HCT116 (cell line): ENCODE measurements at regions not wholly inside any gene's neighbourhood (a gene's known extent, or its start where the extent isn't known, plus 50 kb on each side); places are given as distances from the start of the nearest gene placed in this dataset.

Experiments
- ATAC-seq: fragments of 200-7000 bp; cut with Tn5 transposase; 2 replicates; pipeline ENCODE4 v1.9.1; 2020; ENCODE audit warnings: mild to moderate bottlenecking, moderate library complexity
- BruUV-seq: library from RNA; stranded (reverse); fragments of 400-500 nt; replicated peaks from 2 replicates; lab custom pipeline; 2021; lab: Mats Ljungman, UMichigan
- CTCF ChIA-PET: fragments of 300-600 bp; sonication (Branson Sonifier 250); formaldehyde crosslinking; loops from one replicate; lab custom pipeline; 2021; ENCODE audit warnings: antibody characterized with exemption; lab: Charles Lee
- POLR2A ChIA-PET: fragments of 300-600, 350-600 bp; sonication (Branson Sonifier 250); formaldehyde crosslinking; loops from one replicate; lab custom pipeline; 2021; ENCODE audit warnings: antibody characterized with exemption; lab: Charles Lee
- RAD21 ChIA-PET, 2 experiments: fragments of 300-600 bp; sonication (Branson Sonifier 250); formaldehyde crosslinking; loops; one replicate each; lab custom pipeline; 2023; ENCODE audit warnings: low total read pairs in 2 of 2; ENCODE audit not compliant: uncharacterized antibody in 2 of 2, unreplicated experiment in 2 of 2, low non-redundant PET in 1 of 2; lab: Charles Lee
- DNase-seq: peaks from one replicate; pipeline ENCODE4 v3.0.0-alpha.2; 2010; ENCODE audit warnings: low read depth, low spot score
- H2AFZ ChIP-seq: fragments of 200-600 bp; shearing (Covaris generic), sonication (generic); 2 replicates; pipeline ENCODE4 v1.6.1; 2017; ENCODE audit warnings: low read depth, mixed run types, mixed read lengths, antibody characterized with exemption, low read length; ENCODE audit not compliant: poor library complexity, severe bottlenecking
- H3K27ac ChIP-seq: 2 replicates; pipeline ENCODE4 v1.5.1; 2012; ENCODE audit warnings: low read depth, low read length
- H3K27me3 ChIP-seq: fragments of 200-600 bp; sonication (generic); 2 replicates; pipeline ENCODE4 v1.6.1; 2016; ENCODE audit warnings: mixed run types, low read length, mixed read lengths; ENCODE audit not compliant: insufficient read depth
- H3K36me3 ChIP-seq, 2 experiments: fragments of 200-500 bp in 1 of 2; fragments of 200-600 bp in 1 of 2; sonication (Bioruptor generic) in 1 of 2; sonication (generic) in 1 of 2; 2 replicates each; pipeline versions ENCODE4 v1.5.1 to v1.6.1; 2014 to 2016; ENCODE audit warnings: low read length in 2 of 2, inconsistent platforms in 1 of 2, mixed read lengths in 1 of 2, mixed run types in 1 of 2; ENCODE audit not compliant: insufficient read depth in 2 of 2, control insufficient read depth in 1 of 2
- H3K4me1 ChIP-seq, 2 experiments: fragments of 200-600 bp in 1 of 2; sonication (generic) in 1 of 2; 2 replicates each; pipeline versions ENCODE4 v1.5.1 to v1.6.1; 2012 to 2017; ENCODE audit warnings: low read length in 2 of 2, inconsistent platforms in 1 of 2, mild to moderate bottlenecking in 1 of 2, mixed read lengths in 1 of 2, mixed run types in 1 of 2, moderate library complexity in 1 of 2; ENCODE audit not compliant: insufficient read depth in 2 of 2, control insufficient read depth in 1 of 2
- H3K4me2 ChIP-seq: fragments of 200-600 bp; sonication (generic); 2 replicates; pipeline ENCODE4 v1.6.1; 2017; ENCODE audit warnings: mixed run types, low read length, mixed read lengths
- H3K4me3 ChIP-seq, 2 experiments: fragments of 200-600 bp in 1 of 2; sonication (generic) in 1 of 2; replicated peaks in 1 of 2; 2 replicates each; pipeline ENCODE4 v1.5.1; 2011 to 2016; ENCODE audit warnings: low read length in 2 of 2, control low read depth in 1 of 2, low read depth in 1 of 2, mild to moderate bottlenecking in 1 of 2, mixed read lengths in 1 of 2, mixed run types in 1 of 2
- H3K79me2 ChIP-seq: fragments of 200-600 bp; sonication (generic); 2 replicates; pipeline ENCODE4 v1.6.1; 2017; ENCODE audit warnings: mild to moderate bottlenecking, mixed run types, low read length, moderate library complexity, mixed read lengths; ENCODE audit not compliant: insufficient read depth
- H3K9ac ChIP-seq: fragments of 200-600 bp; sonication (generic); 2 replicates; pipeline ENCODE4 v1.6.1; 2016; ENCODE audit warnings: low read length, mixed read lengths
- H3K9me2 ChIP-seq: fragments of 200-600 bp; sonication (generic), shearing (Covaris generic); 2 replicates; pipeline ENCODE4 v1.6.1; 2017; ENCODE audit warnings: mixed run types, mild to moderate bottlenecking, moderate library complexity; ENCODE audit not compliant: insufficient read depth
- H3K9me3 ChIP-seq, 2 experiments: fragments of 200-500 bp in 1 of 2; fragments of 200-600 bp in 1 of 2; sonication (Bioruptor generic) in 1 of 2; sonication (generic) in 1 of 2; 2 replicates each; pipeline ENCODE4 v1.6.1; 2014 to 2017; ENCODE audit warnings: low read length in 2 of 2, mixed read lengths in 2 of 2, inconsistent platforms in 1 of 2, low read depth in 1 of 2, mild to moderate bottlenecking in 1 of 2, mixed run types in 1 of 2, moderate library complexity in 1 of 2; ENCODE audit not compliant: control insufficient read depth in 1 of 2, insufficient read depth in 1 of 2
- H4K20me1 ChIP-seq: fragments of 200-600 bp; sonication (generic), shearing (Covaris generic); 2 replicates; pipeline ENCODE4 v1.6.1; 2017; ENCODE audit warnings: mixed run types, mild to moderate bottlenecking, moderate library complexity; ENCODE audit not compliant: insufficient read depth
- CEBPB ChIP-seq: IDR thresholded peaks from 2 replicates; pipeline ENCODE4 v1.6.1; 2012; ENCODE audit warnings: low read depth
- ELF1 ChIP-seq: IDR thresholded peaks from 2 replicates; pipeline ENCODE4 v1.6.1; 2012; ENCODE audit warnings: low read depth, borderline replicate concordance
- EZH2phosphoT487 ChIP-seq: fragments of 200-600 bp; IDR thresholded peaks from 2 replicates; pipeline ENCODE4 v1.6.1; 2018; ENCODE audit warnings: antibody characterized with exemption, borderline replicate concordance
- FOSL1 ChIP-seq: IDR thresholded peaks from 2 replicates; pipeline ENCODE4 v1.6.1; 2012; ENCODE audit warnings: low read depth
- POLR2A ChIP-seq: IDR thresholded peaks from 2 replicates; pipeline ENCODE4 v1.7.0; 2011; ENCODE audit warnings: borderline replicate concordance; ENCODE audit not compliant: insufficient read depth, insufficient read length; ENCODE audit errors: extremely low read depth
- POLR2AphosphoS5 ChIP-seq: IDR thresholded peaks from 2 replicates; pipeline ENCODE4 v1.6.1; 2011; ENCODE audit warnings: mild to moderate bottlenecking, low read depth, low read length, moderate library complexity
- REST ChIP-seq: IDR thresholded peaks from 2 replicates; pipeline ENCODE4 v1.6.1; 2012; ENCODE audit warnings: low read depth
- SIN3A ChIP-seq: IDR thresholded peaks from 2 replicates; pipeline ENCODE4 v1.6.1; 2012; ENCODE audit warnings: low read depth
- SP1 ChIP-seq: IDR thresholded peaks from 2 replicates; pipeline ENCODE4 v1.6.1; 2012; ENCODE audit warnings: low read depth
- SRF ChIP-seq: IDR thresholded peaks from 2 replicates; pipeline ENCODE4 v1.6.1; 2012; ENCODE audit warnings: low read depth
- YY1 ChIP-seq: IDR thresholded peaks from 2 replicates; pipeline ENCODE4 v1.6.1; 2011; ENCODE audit warnings: low read length, low read depth, moderate library complexity, mild to moderate bottlenecking; ENCODE audit not compliant: insufficient replicate concordance; ENCODE audit errors: extremely low read depth
- ZFX ChIP-seq: fragments of 450-650 bp; IDR thresholded peaks from 2 replicates; pipeline ENCODE4 v1.6.1; 2017
- intact Hi-C: fragments of 100-400 bp; cut with micrococcal nuclease; formaldehyde crosslinking; loops from 2 replicates; pipeline ENCODE4 v1.10.0; 2022
- TF ChIP-seq, protein P1 (sequence below): IDR thresholded peaks from 2 replicates; pipeline ENCODE4 v1.6.1; 2012
- TF ChIP-seq, protein P2 (sequence below): IDR thresholded peaks from 2 replicates; pipeline ENCODE4 v1.6.1; 2011; ENCODE audit warnings: mild to moderate bottlenecking, low read length, moderate library complexity; ENCODE audit not compliant: insufficient replicate concordance; ENCODE audit errors: extremely low read depth
- TF ChIP-seq, protein P3 (sequence below): IDR thresholded peaks from 2 replicates; pipeline ENCODE4 v1.6.1; 2012
- TF ChIP-seq, protein P4 (sequence below), 3 experiments: fragments of 200-600 bp in 1 of 3; sonication (generic) in 1 of 3; IDR thresholded peaks in 2 of 3; conservative IDR thresholded peaks in 1 of 3; 2 replicates each; pipeline ENCODE4 v1.5.1; 2012 to 2017; ENCODE audit warnings: low read depth in 2 of 3, low read length in 2 of 3, antibody characterized with exemption in 1 of 3, borderline replicate concordance in 1 of 3, control low read depth in 1 of 3, mild to moderate bottlenecking in 1 of 3, mixed read lengths in 1 of 3, mixed run types in 1 of 3, moderate library complexity in 1 of 3; ENCODE audit not compliant: insufficient read depth in 1 of 3

DNA sequence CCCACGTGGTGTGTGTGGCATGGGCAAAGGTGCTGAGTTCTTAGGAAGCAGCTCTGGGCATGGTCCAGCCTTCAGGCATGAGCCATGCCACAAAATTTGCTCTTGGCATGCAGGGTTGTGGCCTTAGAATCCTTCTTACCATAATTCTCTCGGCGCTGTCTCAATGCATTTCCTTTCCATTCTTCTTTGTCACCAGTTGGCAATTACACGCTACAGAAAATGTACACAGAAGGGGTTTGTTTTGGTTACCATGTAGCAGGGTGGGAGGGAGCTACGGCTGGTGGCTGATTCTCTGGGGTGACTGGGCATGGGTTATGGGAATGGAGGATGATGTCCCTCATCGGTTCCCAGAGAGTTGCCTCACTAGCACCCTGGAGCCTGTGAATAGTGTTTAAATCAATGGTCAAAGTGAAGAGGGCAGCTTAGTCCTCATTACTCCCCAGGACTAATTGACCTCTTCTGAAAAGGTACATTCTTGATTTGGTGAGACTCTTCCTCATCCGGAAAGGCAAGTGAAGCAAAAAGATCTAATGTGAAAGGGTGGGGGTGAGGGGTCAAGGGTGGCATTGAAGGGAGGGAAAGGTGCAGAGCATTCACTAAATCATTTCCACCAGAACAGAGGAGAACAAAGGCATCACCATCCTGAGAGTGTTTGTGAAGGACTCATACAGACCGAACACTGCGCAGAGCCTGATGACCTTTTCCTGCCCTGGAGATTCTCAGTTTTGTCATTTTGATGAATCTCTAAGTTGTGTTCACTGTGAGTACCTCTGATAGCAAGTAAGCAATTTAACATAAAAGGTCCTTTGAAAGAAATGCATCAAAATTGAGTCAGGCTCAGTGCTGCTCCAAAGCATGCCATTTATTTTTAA is 199.8 kb upstream of the SFRP2 start:
- Histone ChIP-seq H3K4me1 (no peaks in the 10 kb centered on the region), H3K9me2 (no peaks in the 10 kb centered on the region), H3K9ac (no peak overlapping the region), H3K79me2 (no peaks in the 10 kb centered on the region), H3K27ac (no peak overlapping the region), H3K9me3 (no peaks in the 10 kb centered on the region), H3K27me3 (no peaks in the 10 kb centered on the region), H3K4me2 (no peak overlapping the region), H3K36me3 (no peaks in the 10 kb centered on the region), H3K4me3 (no peak overlapping the region), H4K20me1 (no peaks in the 10 kb centered on the region), H2AFZ (no peak overlapping the region)
- ATAC-seq (no peak), DNase-seq (no peak)
- ChIA-PET RAD21 (no interaction called here), POLR2A (no interaction called here), CTCF (no interaction called here)
- no TSS peak for BruUV-seq
- intact Hi-C loops: no loop called here
- TF ChIP-seq POLR2A: no peak
- TF ChIP-seq CEBPB: no peak
- TF ChIP-seq SIN3A: no peak
- TF ChIP-seq, protein P1, sequence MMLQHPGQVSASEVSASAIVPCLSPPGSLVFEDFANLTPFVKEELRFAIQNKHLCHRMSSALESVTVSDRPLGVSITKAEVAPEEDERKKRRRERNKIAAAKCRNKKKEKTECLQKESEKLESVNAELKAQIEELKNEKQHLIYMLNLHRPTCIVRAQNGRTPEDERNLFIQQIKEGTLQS: no peak
- TF ChIP-seq POLR2AphosphoS5: no peak
- no peak for TF ChIP-seq SRF
- TF ChIP-seq, protein P2, sequence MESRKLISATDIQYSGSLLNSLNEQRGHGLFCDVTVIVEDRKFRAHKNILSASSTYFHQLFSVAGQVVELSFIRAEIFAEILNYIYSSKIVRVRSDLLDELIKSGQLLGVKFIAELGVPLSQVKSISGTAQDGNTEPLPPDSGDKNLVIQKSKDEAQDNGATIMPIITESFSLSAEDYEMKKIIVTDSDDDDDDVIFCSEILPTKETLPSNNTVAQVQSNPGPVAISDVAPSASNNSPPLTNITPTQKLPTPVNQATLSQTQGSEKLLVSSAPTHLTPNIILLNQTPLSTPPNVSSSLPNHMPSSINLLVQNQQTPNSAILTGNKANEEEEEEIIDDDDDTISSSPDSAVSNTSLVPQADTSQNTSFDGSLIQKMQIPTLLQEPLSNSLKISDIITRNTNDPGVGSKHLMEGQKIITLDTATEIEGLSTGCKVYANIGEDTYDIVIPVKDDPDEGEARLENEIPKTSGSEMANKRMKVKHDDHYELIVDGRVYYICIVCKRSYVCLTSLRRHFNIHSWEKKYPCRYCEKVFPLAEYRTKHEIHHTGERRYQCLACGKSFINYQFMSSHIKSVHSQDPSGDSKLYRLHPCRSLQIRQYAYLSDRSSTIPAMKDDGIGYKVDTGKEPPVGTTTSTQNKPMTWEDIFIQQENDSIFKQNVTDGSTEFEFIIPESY: no peak
- no peak for TF ChIP-seq SP1
- TF ChIP-seq ZFX: no peak
- TF ChIP-seq, protein P3, sequence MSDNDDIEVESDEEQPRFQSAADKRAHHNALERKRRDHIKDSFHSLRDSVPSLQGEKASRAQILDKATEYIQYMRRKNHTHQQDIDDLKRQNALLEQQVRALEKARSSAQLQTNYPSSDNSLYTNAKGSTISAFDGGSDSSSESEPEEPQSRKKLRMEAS: no peak
- no peak for TF ChIP-seq EZH2phosphoT487
- no peak for TF ChIP-seq YY1
- TF ChIP-seq, protein P4, sequence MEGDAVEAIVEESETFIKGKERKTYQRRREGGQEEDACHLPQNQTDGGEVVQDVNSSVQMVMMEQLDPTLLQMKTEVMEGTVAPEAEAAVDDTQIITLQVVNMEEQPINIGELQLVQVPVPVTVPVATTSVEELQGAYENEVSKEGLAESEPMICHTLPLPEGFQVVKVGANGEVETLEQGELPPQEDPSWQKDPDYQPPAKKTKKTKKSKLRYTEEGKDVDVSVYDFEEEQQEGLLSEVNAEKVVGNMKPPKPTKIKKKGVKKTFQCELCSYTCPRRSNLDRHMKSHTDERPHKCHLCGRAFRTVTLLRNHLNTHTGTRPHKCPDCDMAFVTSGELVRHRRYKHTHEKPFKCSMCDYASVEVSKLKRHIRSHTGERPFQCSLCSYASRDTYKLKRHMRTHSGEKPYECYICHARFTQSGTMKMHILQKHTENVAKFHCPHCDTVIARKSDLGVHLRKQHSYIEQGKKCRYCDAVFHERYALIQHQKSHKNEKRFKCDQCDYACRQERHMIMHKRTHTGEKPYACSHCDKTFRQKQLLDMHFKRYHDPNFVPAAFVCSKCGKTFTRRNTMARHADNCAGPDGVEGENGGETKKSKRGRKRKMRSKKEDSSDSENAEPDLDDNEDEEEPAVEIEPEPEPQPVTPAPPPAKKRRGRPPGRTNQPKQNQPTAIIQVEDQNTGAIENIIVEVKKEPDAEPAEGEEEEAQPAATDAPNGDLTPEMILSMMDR (IDR thresholded peaks at IDR 0.05 in 2 of 3, conservative IDR thresholded peaks at IDR 0.05 in 1 of 3; ENCODE audit: borderline replicate concordance in 1 of 3, insufficient read depth in 1 of 3, low read depth in 2 of 3, low read length in 2 of 3): no peak
- no peak for TF ChIP-seq REST
- TF ChIP-seq FOSL1: no peak
- TF ChIP-seq ELF1: no peak
